Tibial artery (tissue), 4 donors: ENCODE measurements at regions not wholly inside any gene's neighbourhood (a gene's known extent, or its start where the extent isn't known, plus 50 kb on each side); places are given as distances from the start of the nearest gene placed in this dataset.

Source experiments
- DNase-seq, 2 donors: peaks; one replicate each; pipeline ENCODE4 v3.0.0-alpha.2; 2019
- H3K27ac ChIP-seq, 2 donors: fragments of 200-600 bp; sonication (generic) in 1 of 2; 1 replicate in 1 of 2; 2 replicates in 1 of 2; pipeline ENCODE4 v1.5.1; 2018 to 2019; ENCODE audit warnings: mild to moderate bottlenecking in 1 of 2
- H3K27me3 ChIP-seq, 2 donors: fragments of 200-600 bp; sonication (generic) in 1 of 2; one replicate each; pipeline versions ENCODE4 v1.5.1 to v1.6.0; 2016 to 2019
- H3K36me3 ChIP-seq, 3 donors: fragments of 200-600 bp; sonication (generic) in 2 of 3; one replicate each; pipeline ENCODE4 v1.5.1; 2016 to 2019; ENCODE audit warnings: mild to moderate bottlenecking in 2 of 3
- H3K4me1 ChIP-seq, 4 donors: fragments of 200-600 bp; sonication (generic) in 2 of 4; 1 replicate in 3 of 4; 2 replicates in 1 of 4; pipeline ENCODE4 v1.5.1; 2016 to 2019
- H3K4me3 ChIP-seq, 2 donors: fragments of 200-600 bp; sonication (generic) in 1 of 2; 1 replicate in 1 of 2; 2 replicates in 1 of 2; pipeline ENCODE4 v1.5.1; 2018 to 2019; ENCODE audit warnings: mild to moderate bottlenecking in 2 of 2
- H3K9me3 ChIP-seq, 3 donors: fragments of 200-600 bp; sonication (generic) in 1 of 3; one replicate each; pipeline ENCODE4 v1.5.1; 2016 to 2019
- CTCF ChIP-seq, 2 experiments: fragments of 200-600 bp in 1 of 2; fragments of 450-650 bp in 1 of 2; IDR thresholded peaks; one replicate each; pipeline ENCODE4 v1.5.1; 2017 to 2019; ENCODE audit warnings: antibody characterized with exemption in 2 of 2, mild to moderate bottlenecking in 1 of 2, moderate library complexity in 1 of 2
- intact Hi-C: fragments of 100-400 bp; cut with DNase I; formaldehyde crosslinking; loops from one replicate; pipeline ENCODE4 v1.15.0; 2023; ENCODE audit warnings: low total_unique reads

GRCh38 chr3:103195216-103195615 lies 760.4 kb downstream of the ZPLD1 start:
- Histone ChIP-seq H3K4me1 (no peaks in the 10 kb centered on the region), H3K27me3 (no peaks in the 10 kb centered on the region), H3K4me3 (no peak overlapping the region), H3K36me3 (no peaks in the 10 kb centered on the region), H3K27ac (no peak overlapping the region), H3K9me3 (no peaks in the 10 kb centered on the region)
- TF ChIP-seq CTCF (IDR thresholded peaks at IDR 0.05): no peak
- no peak for DNase-seq
- intact Hi-C loops: no loop called here

GRCh38 chr3:103203441-103203840 lies 768.6 kb downstream of the ZPLD1 start:
- Histone ChIP-seq H3K27me3 (no peaks in the 10 kb centered on the region), H3K9me3 (no peaks in the 10 kb centered on the region), H3K4me3 (no peak overlapping the region), H3K27ac (no peak overlapping the region), H3K4me1 (no peaks in the 10 kb centered on the region), H3K36me3 (no peaks in the 10 kb centered on the region)
- intact Hi-C loops: no loop called here
- no peak for TF ChIP-seq CTCF (IDR thresholded peaks at IDR 0.05)
- no peak for DNase-seq

DNA sequence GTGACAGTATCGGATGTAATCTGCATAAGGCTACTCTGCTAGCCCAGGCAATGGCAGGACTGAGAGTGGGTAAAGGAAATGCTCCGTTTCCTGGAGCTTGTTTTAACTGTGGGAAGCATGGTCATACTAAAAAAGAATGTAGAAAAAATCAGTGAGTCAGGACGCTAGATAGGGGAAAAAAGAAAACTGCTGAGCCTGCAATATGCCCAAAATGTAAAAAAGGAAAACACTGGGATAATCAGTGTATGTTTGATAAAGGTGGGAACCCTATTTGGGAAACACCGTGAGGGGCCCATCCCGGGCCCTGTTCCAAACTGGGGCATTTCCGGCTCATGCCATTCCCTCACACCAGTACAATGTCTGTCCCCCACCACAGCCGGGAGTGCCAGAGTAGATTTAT lies 775.8 kb downstream of the ZPLD1 start:
- TF ChIP-seq CTCF (IDR thresholded peaks at IDR 0.05): no peak
- H3K27ac ChIP-seq: no peak overlapping the region
- DNase-seq: no peak
- H3K36me3 ChIP-seq: no peaks in the 10 kb centered on the region
- no peaks in the 10 kb centered on the region for H3K9me3 ChIP-seq
- no peak overlapping the region for H3K4me3 ChIP-seq
- no peaks in the 10 kb centered on the region for H3K27me3 ChIP-seq
- intact Hi-C loops: no loop called here
- H3K4me1 ChIP-seq: no peaks in the 10 kb centered on the region

- intact Hi-C loops: no loop called here
- Histone ChIP-seq H3K4me3 (no peak overlapping the region), H3K36me3 (no peaks in the 10 kb centered on the region), H3K4me1 (no peaks in the 10 kb centered on the region), H3K27ac (no peak overlapping the region), H3K27me3 (no peaks in the 10 kb centered on the region), H3K9me3 (no peaks in the 10 kb centered on the region)
- no peak for DNase-seq
- no peak for TF ChIP-seq CTCF (IDR thresholded peaks at IDR 0.05)
Measured at GRCh38 chr3:103218146-103218545, 783.3 kb downstream of the ZPLD1 start.

- Histone ChIP-seq H3K4me1 (no peaks in the 10 kb centered on the region), H3K9me3 (no peaks in the 10 kb centered on the region), H3K4me3 (no peak overlapping the region), H3K27ac (no peak overlapping the region), H3K36me3 (no peaks in the 10 kb centered on the region), H3K27me3 (no peaks in the 10 kb centered on the region)
- no peak for DNase-seq
- TF ChIP-seq CTCF (IDR thresholded peaks at IDR 0.05): no peak
- intact Hi-C loops: no loop called here
Measured at GRCh38 chr3:103218793-103219192, 784.0 kb downstream of the ZPLD1 start.

GRCh38 chr3:103227651-103228050 lies 792.8 kb downstream of the ZPLD1 start:
- H3K4me1 ChIP-seq: no peaks in the 10 kb centered on the region
- no peak for DNase-seq
- no peaks in the 10 kb centered on the region for H3K9me3 ChIP-seq
- H3K27ac ChIP-seq: no peak overlapping the region
- no peaks in the 10 kb centered on the region for H3K36me3 ChIP-seq
- H3K27me3 ChIP-seq: no peaks in the 10 kb centered on the region
- no peak overlapping the region for H3K4me3 ChIP-seq
- intact Hi-C loops: no loop called here
- TF ChIP-seq CTCF (IDR thresholded peaks at IDR 0.05): no peak
